ENCODE measurements at regions not wholly inside any gene's neighbourhood (a gene's known extent, or its start where the extent isn't known, plus 50 kb on each side); places are given as distances from the start of the nearest gene placed in this dataset.

DNA sequence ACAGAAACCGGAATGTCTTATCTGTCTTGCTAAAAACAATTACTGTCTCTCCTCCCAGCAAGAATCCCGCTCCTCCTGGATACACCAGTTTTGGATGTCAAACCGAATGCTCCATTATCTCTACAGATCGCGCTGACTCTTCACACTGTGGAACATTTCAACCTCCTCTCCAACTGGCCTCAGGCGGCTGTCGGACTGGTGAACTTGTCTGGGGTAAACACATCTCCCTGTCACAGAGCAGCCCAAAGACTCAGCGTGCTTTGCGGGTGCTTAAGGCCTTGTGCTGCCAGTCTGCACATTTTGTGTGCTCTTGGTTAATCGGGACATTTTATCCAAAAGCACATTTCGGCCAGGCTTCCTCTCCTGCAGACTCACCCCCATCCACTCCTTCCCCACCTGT, 173.1 kb downstream of the ICOS start:
- DNase-seq, result no peak

DNA sequence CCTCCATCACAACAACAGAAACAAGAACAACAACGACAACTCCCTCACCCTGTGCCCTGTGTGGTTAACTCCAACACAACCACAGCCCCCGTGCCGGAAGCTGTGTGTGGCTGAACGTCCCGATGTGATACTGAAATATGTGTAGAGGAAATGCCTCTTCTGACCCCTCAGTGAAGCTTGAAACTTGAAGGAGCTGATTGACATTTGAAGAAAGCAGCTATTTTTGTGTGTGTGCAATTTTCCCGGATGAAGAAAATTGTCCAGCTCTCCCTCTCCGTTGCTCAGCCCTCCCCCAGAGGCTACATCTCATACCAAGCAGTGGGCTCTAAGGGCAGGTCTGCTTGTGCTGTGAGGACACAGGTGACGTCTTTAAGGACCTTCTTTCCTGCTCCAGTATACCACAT, 173.8 kb downstream of the ICOS start:
- no peak for DNase-seq

DNA sequence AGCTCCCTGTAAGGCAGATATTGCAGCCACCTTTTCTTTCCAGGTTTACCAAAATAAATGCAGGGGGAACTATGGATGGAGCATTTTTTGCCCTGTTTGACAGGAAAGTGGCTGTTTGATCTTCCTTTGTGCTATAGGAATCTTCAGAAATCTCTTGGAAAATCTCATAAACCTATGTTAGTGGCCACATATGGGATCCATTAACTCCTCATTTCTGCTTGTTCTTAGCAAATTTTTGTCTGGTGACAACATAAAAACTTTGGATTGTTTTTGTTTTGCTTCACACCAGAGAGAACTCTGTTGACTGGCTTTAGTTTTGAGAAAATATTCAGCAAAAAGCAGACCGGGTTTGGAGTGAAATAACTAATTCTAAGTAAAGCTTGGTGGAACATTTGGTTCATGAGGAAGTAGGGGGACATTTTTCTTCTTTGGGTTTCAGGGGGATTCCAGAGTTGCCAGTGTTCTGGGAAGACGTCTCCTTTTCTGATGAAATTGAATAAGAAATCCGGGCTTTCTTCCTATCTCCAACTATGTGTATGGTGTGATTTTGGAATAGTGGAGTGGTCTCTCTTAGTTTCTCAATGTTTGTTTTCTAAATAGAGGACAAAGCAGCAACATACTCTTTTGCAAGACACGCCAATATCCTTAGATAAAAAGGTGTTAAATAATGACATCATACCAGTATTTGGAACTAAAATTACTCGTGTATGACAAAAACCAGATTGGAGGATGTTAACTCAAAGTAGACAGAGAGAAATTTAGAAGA, 174.4 kb downstream of the ICOS start:
- DNase-seq, result no peak

DNA sequence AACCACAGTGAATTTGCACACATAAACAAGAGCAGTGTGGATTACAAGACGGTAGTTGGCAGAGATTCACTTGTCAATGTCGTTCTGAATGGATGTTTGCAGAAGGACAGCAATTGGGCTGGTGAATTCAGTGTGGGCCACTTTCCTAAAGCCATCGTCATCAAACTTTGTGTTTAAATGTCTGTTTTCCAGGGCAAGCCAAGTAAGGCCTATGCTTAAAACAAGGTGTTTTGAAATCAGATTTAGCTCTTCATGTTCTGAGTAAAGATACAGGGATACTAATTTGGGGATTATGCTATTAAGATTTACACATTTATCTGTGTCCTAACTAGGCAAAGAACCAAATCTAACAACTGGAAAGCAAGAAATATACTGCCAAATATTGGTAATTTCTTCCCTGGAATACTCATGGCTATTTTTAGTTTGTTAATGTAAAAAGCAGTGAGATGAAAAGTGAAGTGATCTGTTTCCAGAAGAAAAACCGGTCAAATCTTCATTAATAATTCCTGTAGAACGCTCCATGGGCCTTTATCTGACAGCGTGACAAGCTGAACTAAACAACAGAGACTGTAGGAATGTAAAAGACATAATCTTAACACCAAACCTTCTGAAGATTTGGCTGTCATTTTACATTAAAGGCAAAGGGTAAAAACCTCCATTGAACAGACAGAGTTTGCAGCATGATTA, 175.7 kb downstream of the ICOS start:
- DNase-seq, result no peak

DNA sequence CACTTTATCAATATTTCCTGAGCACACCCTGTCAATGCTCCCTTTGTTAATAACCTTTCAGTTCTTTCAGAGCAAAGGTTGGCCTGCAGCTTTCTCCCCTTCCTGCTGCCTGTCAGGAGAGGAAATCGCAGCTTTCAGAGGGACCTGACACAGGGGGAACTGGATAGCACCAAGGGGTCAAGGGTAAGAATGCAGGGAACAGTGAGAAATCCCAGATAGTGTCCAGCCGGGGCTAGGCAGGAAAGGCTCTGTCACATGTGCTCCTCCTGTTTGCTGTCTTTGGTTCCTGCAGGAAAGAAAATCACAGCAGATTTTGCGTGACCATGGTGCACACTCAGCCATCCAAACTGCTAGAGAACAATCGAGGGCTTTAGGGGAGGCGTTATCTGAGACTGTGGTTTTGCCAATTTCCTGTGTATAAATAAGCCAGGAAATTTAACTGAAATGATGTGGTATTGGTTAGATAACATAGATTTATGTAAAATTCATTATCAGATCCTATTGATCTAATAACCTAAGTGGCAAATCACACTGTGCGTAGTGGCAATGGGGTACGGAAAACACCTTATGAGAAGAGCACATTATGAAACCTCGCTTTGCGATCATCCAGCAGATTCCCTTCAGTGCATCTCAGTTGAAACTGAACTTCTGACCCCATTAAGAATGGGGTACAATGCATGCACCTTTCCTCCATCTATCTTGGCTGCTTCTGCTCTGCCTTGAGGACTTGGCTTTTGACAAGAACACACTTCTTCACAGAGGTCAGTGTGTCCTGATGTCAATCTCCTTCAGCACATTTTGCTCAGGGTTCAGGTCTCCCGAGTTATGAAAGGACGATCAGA, 178.0 kb downstream of the ICOS start:
- DNase-seq, result no peak

DNA sequence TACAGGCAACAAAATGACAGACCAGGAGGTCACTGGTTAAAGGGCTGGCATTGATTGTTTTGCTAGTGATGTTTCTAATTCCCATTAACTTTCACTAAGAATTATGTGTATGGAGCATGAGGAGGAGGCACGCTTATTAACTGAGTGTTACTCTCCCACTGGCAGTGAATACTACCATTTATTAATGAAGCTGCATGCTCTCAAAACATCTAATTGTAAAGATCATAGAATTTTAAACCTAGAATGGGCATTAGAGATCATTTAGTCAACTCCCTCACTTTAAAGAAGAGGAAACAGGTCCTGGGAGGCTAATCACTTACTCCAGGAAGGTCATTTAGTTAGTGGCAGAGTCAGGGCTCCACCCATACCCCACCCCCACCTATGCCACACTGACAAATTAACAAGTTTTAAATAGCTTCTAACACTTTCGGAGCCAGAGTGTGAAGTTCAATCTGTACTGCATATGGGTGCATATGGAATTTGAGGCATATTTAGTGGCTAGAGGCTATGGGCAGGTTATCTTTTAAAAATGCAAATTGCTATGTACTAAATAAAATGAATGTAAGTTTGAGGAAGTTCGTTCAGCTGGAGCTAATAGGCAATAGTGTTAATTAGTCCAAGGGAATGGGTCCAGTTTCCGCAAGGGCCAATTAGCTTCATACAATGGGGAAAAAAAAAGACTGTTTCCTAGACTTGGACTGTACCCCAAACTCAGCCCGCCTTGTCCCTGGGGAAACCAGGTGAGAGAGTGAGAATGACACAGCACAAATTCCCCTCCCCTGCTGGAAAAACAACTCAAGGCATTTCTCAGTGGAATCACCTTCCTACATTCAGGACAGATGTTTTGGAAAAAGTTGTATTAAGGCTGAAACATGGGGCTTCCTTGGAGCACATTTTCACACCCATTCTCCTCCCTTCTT, 178.8 kb downstream of the ICOS start:
- no peak for DNase-seq

DNA sequence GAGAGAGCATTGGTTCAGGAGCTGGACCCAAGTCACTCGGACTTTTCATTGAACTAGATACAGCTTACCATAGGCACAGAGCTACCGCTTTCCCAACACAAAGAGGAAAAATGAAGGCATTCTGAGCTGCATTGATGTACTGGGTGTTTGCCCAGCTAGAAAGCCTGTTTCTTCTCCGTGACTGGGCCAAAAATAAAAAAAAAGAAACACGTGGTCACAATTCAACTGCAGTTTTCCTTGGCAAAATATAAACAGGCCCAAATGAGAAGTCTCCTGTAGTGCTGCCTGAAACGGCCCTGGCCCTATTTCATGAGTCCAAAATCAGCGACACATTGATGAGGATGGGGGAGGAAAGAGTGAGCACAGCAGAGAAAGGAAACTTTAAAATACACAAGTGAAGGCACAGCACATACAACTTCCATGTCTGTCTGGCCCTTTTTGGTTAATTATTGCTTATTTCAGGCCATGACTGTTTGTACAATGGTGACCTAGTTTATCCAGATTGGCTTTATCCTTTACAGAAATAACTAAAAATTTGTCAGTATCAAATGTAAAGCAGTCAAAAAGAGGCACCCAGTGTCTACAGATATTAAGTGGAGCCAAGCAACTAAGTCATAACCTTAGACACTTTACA, 179.7 kb downstream of the ICOS start:
- peak in 9 of 14 donors; percentile 4 to 71 (median 29) for DNase-seq

DNA sequence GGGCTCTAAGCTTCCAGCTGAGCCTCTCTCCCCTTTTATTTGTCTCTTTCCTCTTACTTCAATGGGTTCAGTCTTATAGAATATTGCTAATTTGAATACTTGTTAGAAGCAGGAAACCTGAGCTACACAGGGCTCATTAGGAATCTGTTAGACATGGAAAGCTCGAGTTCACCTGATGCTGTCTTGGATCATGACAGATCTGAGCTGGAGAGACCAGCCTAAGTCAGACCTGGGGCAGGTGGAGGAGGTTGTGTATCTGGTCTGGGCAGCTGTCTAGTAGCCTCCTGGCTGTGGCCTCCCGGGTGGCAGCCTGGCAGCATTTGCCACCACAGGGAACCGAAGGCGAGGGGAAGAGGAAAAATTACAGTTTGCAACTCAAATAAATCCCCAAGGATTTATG, 185.9 kb downstream of the ICOS start:
- no peak for DNase-seq

DNA sequence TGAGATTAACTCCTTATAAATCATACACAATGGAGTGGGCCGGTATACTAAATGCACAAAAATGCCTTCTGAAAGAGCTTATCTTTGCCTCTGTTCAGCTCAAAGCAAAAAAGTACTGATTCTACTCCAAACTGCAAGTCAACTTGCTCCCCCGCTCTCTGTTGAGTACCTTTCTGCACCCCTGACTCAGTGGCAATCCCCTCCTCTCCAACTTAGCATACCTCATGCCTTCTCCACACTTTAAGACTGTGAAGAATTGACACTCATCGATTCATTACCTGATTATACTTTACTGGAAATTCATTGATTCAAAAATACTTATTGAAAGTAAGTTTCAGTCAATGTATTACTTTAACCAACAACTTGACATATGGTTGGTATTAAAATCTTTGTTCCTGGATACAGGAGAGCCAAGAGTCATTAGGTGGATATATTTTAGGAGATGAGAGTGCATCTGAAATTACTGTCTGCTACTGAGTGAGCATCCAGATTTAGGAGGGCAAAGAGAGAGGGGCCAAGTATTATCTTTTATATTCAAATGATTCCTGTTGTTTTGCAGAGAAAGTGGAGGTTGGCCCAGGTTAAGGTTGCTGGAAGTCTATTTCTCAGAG, 187.7 kb downstream of the ICOS start:
- DNase-seq, result no peak

DNA sequence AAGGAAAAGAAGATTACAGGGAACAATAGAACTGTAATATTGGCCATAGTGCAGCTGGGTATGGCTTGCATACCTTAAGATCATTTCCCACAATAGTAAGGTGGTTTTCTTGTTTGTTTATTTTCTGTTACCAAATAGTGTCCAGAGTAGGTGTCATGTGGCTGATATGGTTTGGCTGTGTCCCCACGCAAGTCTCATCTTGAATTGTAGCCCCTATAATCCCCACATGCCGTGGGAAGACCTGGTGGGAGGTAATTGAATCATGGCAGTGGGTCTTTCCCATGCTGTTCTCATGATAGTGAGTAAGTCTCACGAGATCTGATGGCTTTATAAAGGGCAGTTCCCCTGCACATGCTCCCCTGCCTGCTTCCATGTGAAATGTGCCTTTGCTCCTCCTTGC, 190.1 kb downstream of the ICOS start:
- no peak for DNase-seq

DNA sequence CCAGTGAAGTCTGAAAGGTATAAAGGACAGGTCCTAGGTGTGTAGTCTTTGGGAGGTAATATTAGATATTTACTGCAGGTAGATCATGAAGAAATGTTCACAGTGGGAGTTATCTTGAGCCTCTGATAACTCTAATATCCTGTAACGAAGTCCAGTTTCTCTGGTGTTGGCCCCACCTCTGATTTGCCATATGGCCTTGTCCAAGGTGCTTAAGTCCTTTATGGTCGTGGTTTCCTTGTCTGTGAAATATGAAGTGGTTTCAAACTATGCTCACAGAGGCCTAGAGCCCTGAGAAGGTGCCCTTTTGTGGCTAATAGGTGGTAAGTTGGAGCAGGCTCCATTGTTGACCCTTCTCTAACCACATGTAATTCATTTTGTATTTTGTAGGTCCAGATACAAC, 190.7 kb downstream of the ICOS start:
- DNase-seq, result no peak

DNA sequence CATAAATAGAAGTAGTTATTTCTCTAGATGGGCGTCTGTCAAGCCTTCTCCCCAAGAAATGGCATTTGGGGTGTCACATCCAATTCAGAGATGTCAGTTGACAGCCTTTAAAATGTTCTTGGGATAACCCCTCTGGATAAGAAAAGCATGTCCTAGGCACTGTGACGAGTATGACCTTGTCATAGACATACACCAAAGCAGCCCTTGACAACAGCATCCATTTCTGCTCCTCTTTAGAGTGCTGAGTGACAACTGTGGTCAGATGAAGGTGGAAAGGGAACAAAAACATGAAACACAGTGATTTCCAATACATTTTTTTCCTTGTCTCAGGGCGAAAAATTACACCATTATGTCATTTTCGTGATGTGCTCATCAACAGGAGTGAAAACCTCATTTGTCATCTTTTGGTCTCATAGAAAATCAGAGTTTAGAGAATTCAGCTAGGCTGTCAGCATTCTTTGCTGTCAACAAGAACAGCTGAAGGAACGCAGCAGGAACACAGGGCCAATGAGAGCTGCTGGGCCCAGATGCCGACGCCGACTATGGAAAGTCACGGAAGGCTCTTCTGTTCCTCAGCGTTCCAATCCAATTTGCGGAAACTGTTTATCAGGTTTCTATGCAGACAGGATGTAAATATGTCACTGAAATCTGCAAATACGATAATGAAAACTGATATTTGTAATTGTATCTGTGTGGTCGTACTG, 193.2 kb downstream of the ICOS start:
- no peak for DNase-seq

DNA sequence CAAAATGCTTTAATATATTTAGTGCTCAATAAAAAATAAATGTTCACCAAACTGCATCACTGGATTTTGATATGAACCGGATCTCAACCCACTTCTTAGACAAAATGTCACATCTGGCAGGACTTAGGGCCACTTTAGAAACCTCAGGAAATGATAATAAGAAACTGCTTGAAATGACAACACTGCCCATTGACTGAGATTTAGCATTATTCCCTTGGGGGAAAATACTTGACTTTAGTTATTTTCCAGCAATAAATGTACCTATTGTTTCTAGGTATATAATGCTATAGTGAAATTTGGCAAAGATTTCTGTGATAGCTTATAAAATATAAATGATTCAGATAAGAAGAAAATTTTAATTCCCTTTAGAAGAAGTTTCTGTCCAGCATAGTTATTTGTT, 195.1 kb downstream of the ICOS start:
- DNase-seq, result no peak

DNA sequence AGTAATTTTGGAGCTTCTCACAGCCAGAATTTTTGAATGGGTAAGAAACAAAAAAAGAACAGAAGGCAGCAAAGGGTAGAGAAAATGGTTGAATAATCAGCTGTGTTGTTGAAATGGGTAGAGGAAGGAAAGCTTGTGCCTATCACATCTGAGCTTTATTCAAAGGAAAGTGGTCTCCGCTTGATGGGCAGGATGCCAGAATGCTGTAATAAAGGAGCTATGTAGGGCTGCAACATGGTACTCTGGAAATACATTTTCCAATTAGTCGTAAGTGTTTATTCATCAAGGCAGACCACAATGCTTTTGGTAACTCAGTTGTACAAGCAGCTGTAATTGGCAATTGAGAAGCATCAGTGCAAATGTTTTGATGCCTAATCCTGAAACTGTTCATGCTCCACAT, 196.9 kb downstream of the ICOS start:
- no peak for DNase-seq

DNA sequence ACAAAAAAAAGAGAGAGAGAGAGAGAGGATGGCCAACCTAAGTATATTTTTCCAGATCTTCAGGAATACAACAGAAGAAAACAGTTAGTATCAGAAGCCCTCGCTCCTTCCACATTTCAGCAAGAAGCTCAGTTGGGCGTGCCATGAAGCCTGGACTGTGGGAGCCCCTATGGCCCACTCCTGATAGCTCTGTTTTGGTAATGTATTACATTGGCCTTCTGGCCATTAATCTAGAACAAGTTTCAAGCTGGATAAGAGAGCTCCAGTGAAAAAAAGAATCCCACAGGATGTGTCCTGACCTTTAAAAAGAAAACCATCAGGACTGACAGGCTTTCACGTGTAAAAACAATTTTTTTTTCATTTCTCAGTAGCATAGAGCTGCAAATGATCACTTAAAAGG, 197.9 kb downstream of the ICOS start:
- no peak for DNase-seq

DNA sequence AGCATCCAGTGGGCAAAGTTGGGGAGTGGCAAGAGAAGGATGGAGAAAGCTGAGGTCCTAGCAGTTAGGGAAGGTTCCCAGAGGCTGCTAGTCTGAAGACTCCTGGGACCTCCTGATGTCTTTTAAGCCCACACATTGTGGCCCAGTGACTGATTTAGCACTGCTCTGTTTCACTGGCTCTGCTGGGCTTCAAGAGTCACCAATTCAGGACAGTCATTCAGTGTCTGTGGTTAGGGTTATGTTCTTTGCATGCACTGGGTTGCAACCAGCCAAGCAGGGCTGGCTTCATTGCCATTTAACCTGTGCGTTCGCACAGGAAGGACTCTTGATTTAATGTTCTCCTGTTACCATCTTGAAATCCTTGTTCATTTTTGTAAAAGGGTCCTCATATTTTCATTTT, 199.2 kb downstream of the ICOS start:
- no peak for DNase-seq

DNA sequence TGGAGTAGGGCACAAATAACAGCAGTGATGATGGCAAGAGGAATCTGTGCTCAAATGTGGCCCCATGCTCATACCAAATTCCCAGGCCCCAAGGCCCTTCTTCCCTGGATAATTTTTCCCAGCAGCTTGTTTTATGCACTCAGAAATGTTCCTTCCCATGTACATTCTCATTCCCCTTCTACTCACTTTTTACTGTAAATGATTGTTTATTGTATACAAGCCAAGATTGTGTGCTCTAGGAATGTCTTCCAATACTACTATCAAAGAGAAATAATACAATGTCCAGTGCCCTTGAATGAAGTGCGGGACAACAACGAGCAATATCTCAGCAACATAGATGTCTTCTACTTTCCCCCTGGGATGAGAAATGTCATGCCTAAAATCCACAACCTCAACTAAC, 201.6 kb downstream of the ICOS start:
- no peak for DNase-seq

DNA sequence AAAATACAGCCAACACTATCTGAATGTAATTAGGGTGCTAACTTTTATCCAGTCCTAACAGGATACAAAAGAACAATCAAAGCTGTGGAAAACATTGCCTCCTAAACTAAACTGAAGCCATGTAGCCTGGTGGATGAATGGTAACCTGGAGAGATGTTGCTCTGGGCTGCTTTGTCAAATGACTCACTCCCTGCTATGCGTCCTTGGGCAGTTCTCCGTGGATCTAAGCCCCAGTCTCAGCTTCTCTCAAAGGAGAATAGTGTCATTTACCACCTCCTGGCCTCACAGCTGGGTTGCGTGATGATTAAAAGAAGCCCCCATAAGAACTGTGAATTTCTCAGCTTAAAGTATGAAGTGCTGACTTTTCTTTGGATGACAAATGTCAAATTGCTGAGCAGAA, 203.7 kb downstream of the ICOS start:
- no peak for DNase-seq

DNA sequence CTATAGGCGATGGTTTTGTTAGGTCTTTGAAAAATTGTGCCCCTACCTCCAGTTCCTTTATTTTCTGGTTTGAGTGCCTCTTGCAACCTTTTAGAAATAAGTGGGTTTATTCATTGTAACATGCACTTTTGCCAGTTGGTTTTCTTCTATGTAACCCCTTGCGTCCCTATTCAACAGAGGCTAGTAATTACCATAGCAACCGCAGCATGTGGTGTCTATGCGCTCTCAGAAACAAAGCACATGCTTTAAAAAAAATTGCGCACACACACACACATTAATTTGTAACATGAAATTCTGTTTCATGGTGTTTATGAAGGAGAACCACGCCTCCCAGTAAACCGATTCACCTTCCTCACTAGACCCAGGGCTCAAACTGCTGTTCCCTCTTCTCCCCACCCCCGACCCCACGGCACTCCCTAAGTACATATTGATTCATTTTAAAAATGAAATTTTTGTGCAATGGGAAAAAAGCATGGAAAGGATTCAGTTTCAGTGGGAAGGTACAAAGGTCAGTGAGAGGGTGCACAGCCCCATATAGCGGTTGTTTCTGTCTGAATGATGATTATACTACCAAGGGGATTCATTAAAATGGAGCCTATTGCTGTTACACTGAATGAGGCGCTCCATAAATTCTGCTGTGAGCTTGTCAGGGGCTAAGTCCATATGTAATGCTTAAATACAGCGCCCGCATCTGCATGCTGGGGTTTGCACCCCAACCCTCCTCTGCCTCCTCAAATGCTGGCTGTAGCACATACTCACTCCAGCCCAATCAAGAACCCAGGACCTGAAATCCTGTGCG, 206.9 kb downstream of the ICOS start:
- no peak for DNase-seq

DNA sequence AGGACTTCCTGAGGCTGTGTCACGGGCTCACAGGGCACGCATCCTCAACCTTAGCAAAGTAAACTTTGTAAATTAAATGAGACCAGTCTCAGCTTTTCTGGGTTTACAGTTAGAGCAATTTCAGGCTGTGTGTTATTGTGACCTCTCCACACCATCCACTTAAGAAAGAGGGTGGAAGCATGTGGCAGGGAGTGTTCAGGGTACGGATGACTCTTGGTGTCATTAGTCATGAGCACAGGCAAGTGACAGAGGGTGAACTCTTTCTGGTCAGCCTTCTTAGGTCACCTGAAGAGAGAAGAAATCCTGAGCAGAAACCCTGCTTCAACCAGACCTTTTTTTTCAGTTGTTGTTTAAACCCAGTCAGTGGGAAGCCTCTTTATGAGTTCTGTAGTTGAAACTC, 207.9 kb downstream of the ICOS start:
- DNase-seq, result no peak

Data from C1 segment of cervical spinal cord (tissue), 14 donors.